ENCODE measurements at regions not wholly inside any gene's neighbourhood (a gene's known extent, or its start where the extent isn't known, plus 50 kb on each side); places are given as distances from the start of the nearest gene placed in this dataset.

- Histone ChIP-seq H3K9ac (ENCODE audit: low read depth in 1 of 2, low read length in 2 of 2) (no peak overlapping the region), H3K4me1 (ENCODE audit: control insufficient read depth in 4 of 4, insufficient read depth in 4 of 4, low read length in 3 of 4) (no peaks in the 10 kb centered on the region), H3K9me3 (ENCODE audit: control insufficient read depth in 4 of 4, low read length in 3 of 4) (no peaks in the 10 kb centered on the region), H3K27ac (ENCODE audit: low read depth in 1 of 2, low read length in 2 of 2) (no peak overlapping the region), H3K36me3 (ENCODE audit: control insufficient read depth in 4 of 4, insufficient read depth in 3 of 4, low read depth in 1 of 4, low read length in 3 of 4) (no peaks in the 10 kb centered on the region), H3K27me3 (ENCODE audit: control insufficient read depth in 4 of 4, insufficient read depth in 4 of 4, low read length in 3 of 4) (no peaks in the 10 kb centered on the region), H3K4me3 (ENCODE audit: low read depth in 1 of 3, low read length in 3 of 3) (no peak overlapping the region)
- no peak for DNase-seq (ENCODE audit: low spot score)
- TF ChIP-seq TAF1 (conservative IDR thresholded peaks at IDR 0.05) (no peak), ATF3 (IDR thresholded peaks at IDR 0.05) (no peak), FOXA1 (IDR thresholded peaks at IDR 0.05) (no peak), SP1 (IDR thresholded peaks at IDR 0.05) (no peak), JUND (IDR thresholded peaks at IDR 0.05) (no peak), EGR1 (IDR thresholded peaks at IDR 0.05; ENCODE audit: low read depth in 2 of 2) (no peak), YY1 (IDR thresholded peaks at IDR 0.05) (no peak), HNF4G (IDR thresholded peaks at IDR 0.05) (no peak), GABPA (IDR thresholded peaks at IDR 0.05 in 1 of 2, conservative IDR thresholded peaks at IDR 0.05 in 1 of 2) (no peak), RAD21 (IDR thresholded peaks at IDR 0.05) (no peak), RXRA (IDR thresholded peaks at IDR 0.05) (no peak), REST (IDR thresholded peaks at IDR 0.05) (no peak), FOXA2 (IDR thresholded peaks at IDR 0.05) (no peak)
- TF ChIP-seq, protein P1, sequence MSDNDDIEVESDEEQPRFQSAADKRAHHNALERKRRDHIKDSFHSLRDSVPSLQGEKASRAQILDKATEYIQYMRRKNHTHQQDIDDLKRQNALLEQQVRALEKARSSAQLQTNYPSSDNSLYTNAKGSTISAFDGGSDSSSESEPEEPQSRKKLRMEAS (IDR thresholded peaks at IDR 0.05), result no peak
- WGBS, result 89% methylated on average over 3 of the region's 3 CpGs
Measured at GRCh38 chr2:67633212-67633856, 236.2 kb downstream of the ETAA1 start.

DNA sequence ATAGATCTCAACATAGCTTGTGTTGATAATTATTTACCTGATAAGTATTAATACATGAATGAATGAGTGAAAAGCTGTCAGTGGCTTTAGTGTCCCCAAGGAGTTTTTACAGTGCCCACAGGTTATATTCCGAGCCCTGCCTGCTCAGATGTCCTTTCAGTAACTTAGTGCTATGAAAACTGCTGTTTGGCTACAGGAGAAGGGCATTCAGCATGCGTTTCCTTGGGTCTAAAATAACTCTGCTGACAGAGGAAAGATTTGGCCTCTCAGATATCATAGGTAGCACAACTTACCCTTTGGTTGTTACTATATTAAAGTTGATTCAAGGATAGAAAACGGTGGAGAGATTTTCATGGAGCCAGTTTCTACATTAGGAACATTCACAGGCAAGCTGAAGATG lies 241.0 kb downstream of the ETAA1 start:
- TF ChIP-seq ATF3 (IDR thresholded peaks at IDR 0.05) (no peak), TAF1 (conservative IDR thresholded peaks at IDR 0.05) (no peak), JUND (IDR thresholded peaks at IDR 0.05) (no peak), YY1 (IDR thresholded peaks at IDR 0.05) (no peak), SP1 (IDR thresholded peaks at IDR 0.05) (no peak), RXRA (IDR thresholded peaks at IDR 0.05) (no peak), HNF4G (IDR thresholded peaks at IDR 0.05) (no peak), CTCF (IDR thresholded peaks at IDR 0.05; ENCODE audit: low read depth, low read length, missing input control) (no peak), NR2F2 (IDR thresholded peaks at IDR 0.05) (no peak), ZBTB33 (IDR thresholded peaks at IDR 0.05) (no peak), HNF4A (conservative IDR thresholded peaks at IDR 0.05) (no peak)
- Histone ChIP-seq H3K4me1 (ENCODE audit: control insufficient read depth in 4 of 4, insufficient read depth in 4 of 4, low read length in 3 of 4) (no peaks in the 10 kb centered on the region), H3K27me3 (ENCODE audit: control insufficient read depth in 4 of 4, insufficient read depth in 4 of 4, low read length in 3 of 4) (no peaks in the 10 kb centered on the region), H3K27ac (ENCODE audit: low read depth in 1 of 2, low read length in 2 of 2) (no peak overlapping the region), H3K9ac (ENCODE audit: low read depth in 1 of 2, low read length in 2 of 2) (no peak overlapping the region), H3K4me3 (ENCODE audit: low read depth in 1 of 3, low read length in 3 of 3) (no peak overlapping the region), H3K36me3 (ENCODE audit: control insufficient read depth in 4 of 4, insufficient read depth in 3 of 4, low read depth in 1 of 4, low read length in 3 of 4) (no peaks in the 10 kb centered on the region), H3K9me3 (ENCODE audit: control insufficient read depth in 4 of 4, low read length in 3 of 4) (no peaks in the 10 kb centered on the region)
- 57% methylated on average over 3 of the region's 3 CpGs for WGBS
- DNase-seq (ENCODE audit: low spot score), result no peak
